ENCODE measurements at regions not wholly inside any gene's neighbourhood (a gene's known extent, or its start where the extent isn't known, plus 50 kb on each side); places are given as distances from the start of the nearest gene placed in this dataset.
"Not testable (repeated sequence)": the region's sequence is repeated elsewhere in the genome, so short reads cannot be mapped to it uniquely, and the experiment has no call there.

DNA sequence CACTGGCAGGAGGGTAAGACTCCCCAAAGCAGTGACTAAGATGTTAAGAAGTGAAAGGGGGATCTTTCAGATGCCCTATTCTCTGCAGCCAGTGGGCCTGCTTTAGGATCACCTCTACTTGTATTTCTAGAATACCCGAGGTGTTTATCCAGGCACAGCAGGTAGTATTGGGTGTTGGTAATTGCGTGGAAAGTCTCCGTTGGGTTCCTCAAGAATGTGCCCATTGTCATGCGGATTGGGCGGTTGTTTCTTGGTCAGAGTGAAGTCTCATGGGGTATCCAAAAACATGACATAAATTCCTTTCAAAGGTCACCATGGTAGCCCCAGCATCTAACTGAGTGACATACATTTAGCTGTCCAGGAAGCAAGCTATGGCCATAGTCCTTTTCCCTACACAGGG lies 308.8 kb downstream of the RPIA start:
- no peak for DNase-seq (ENCODE audit: low spot score)

DNA sequence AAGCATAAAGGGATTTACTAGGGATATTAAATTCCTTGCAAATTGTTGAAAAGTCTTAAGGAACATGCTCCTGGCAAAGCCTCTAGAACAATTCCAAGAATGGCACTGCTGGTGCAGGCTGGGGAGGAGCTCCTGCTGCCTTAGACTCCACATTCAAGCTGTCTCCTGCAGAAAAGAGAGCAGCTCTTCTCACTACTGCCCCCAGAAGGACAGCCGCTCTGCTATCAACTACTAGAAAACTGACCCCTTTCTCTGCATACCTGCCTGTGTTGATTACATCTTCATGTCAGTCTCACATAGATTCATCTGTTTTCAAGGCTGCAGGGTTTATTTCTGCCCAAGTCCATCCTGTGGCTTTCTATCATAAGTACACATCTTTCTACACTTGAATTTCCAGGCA lies 312.8 kb downstream of the RPIA start:
- not testable (repeated sequence) for DNase-seq (ENCODE audit: low spot score)

DNA sequence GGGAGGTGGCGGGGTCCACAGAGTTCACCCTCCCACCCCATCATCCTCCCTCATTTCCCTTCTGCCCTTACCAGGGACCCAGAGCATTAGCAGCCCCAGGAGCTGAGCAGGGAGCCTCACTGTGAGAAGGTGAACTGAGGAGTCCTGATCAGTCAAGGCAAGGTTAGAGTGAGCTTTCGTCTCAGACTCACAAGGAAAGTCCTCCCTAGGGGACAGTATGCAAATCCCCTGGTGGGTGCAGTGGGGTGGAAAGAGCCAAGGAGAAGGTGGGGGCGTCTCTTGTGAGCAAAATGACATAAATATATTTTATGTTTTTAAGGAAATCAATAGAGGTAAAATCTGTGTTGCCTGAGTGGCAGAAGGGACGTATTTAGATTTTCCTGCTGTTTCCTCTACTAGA lies 329.1 kb downstream of the RPIA start:
- DNase-seq (ENCODE audit: low spot score): not testable (repeated sequence)

DNA sequence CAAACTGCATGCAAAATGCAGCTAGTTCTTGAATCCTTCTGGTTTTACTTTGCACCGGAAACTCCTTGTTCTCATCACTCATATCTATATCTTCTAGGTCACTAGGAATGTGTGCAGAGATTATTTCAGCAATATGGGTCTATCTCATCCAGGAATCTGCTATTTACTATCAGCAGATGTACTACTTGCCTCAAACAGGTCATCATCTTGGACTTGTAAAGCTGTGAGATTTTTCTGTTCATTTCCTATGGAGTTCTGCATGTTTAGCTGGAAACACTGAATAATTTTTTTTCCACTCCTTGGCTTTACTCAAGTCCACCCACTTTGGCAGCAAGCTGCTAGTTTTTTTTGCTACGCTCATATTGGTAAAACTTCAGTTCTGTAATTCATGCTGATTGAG lies 334.8 kb downstream of the RPIA start:
- not testable (repeated sequence) for DNase-seq (ENCODE audit: low spot score)

DNA sequence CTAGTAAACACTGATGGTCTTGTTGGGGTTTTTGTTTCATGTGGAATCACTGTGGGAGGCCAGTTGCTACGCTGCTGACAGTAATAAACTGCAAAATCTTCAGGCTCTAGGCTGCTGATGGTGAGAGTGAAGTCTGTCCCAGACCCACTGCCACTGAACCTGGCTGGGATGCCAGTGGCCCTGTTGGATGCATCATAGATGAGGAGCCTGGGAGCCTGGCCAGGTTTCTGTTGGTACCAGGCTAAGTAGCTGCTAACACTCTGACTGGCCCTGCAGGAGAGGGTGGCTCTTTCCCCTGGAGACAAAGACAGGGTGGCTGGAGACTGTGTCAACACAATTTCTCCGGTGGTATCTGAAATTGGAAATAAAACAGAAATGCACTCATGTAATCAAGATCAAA lies 335.6 kb downstream of the RPIA start:
- not testable (repeated sequence) for DNase-seq (ENCODE audit: low spot score)

DNA sequence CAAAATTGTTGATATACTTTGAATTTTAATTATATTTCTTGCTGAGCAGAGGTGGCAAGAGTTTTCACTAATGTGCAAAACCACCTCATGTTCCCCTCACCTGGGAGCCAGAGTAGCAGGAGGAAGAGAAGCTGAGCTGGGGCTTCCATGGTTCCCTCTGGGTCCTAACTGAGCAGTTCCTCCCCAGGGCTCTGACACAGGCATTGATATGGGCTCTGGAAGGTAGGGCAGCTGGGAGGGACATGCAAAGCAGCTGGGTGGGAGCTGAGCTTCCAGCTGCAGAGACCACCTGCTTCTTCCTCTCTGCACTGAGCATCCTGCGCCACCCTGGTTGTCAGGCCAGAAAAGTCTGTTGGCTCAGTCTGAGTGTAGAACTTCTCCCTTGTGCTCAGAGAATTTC lies 336.1 kb downstream of the RPIA start:
- DNase-seq (ENCODE audit: low spot score): not testable (repeated sequence)

DNA sequence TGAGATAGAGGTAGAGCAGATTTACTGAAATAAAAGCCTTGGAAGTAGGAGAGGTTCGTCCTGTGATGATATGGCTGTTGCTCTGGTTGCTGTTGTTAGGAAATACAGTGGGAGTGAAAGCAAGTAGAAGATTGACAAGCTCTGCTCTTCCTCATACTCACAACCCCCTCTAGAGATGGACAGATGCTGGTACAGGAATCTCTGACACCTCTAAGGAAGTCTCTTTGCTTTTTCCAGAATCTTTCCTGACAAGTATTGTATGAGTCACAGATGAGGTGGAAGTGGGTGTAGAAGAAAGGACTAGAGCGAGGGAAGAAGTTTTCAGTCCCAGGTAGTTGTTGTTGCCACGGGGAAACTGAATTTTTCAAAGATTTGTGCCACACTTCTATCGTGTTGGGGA lies 337.8 kb downstream of the RPIA start:
- not testable (repeated sequence) for DNase-seq (ENCODE audit: low spot score)

DNA sequence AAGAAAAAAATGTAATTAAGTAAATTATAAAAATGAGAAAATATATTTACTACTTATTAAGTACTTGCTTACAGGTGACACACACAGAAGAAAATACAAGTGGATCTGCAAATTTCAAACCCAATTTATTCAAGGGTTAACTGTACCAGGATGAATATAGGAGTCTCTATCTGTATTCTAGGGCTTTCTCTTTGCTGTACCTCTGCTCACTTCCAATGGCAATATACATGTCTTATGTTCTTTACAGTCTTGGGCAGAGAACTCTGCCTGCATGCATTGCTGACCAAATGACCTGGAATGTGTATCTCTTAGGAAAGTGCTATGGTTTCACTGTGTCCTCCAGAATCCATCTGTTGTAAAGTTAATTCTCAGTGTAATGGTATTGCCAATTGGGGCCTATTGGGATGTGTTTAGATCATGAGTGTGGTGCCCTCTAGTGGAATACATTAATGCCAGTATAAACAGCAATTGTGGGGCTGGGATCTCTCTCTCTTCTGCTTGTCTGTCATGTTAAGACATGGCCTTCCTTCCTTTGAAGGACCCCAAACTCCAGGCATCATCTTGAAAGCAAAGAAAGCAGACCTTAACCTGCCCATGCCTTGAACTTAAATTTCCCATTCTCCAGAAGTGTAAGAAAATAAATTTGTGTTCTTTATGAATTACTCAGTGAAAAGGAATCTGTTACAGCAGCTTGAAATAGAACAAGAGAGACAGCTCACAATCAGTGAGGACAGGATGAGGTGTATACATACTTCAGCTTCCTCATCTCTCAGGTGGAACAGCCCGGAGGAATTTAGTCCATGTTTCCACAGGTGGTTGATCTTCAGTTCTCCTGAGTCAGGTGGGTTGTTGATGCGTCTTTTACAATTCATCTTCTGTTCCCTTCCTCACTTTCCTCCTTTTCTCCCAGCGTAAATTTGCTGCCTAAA lies 356.9 kb downstream of the RPIA start:
- peak; percentile 19 for DNase-seq (ENCODE audit: low spot score)

DNA sequence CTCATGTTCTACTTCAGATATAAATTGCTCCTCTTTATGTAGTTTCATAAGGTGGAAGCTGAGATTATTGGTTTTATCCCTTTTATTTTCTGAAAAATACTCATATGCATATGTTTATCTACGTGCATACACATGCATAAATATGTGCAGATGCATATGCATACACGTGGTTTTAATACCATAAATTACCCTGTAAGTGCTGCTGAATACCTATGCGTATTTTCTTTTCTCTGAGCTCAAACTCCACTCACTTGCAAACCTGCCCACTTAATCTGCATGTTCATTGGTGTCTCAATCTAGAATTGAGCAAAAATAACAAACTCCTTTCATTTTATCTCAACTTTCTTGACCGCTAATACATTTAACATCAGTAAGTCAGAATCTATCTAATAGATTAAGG lies 367.1 kb downstream of the RPIA start:
- not testable (repeated sequence) for DNase-seq (ENCODE audit: low spot score)

DNA sequence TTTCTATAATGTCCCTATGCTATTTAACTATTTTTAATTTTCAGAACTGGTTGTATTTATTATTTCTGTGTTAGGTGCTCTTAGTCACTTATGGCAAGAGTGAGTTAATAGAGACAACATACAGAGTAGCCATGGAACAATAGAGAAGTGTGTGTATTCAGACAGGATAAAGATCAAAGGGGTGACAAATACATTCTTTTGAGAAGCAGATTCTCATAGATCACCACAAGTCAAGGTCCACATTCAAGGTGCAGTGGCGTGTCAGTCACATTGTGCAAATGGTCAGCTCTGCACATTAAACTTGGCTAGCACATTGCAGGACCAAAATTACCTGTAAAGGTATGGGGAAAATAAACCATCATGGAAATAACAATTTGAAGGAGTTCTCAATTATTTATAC lies 369.7 kb downstream of the RPIA start:
- not testable (repeated sequence) for DNase-seq (ENCODE audit: low spot score)

DNA sequence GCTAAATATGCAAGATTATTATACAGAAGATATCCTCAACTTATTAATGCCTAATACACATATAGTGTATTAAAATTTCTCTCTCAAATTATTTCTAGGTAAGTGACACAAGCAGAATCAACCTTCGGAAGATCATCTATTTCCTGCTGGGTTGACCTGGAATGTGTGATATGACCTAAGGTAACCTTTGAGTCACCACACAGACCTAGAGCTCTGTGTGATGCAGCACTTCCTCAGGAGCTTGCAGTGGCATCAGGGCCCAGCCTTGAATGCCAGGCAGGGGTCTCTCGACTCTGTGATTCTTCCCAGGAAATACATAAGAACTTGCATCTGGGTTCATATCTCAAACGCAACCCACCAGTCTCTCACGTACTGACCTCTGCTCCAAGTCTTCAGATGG lies 385.3 kb downstream of the RPIA start:
- DNase-seq (ENCODE audit: low spot score): not testable (repeated sequence)

DNA sequence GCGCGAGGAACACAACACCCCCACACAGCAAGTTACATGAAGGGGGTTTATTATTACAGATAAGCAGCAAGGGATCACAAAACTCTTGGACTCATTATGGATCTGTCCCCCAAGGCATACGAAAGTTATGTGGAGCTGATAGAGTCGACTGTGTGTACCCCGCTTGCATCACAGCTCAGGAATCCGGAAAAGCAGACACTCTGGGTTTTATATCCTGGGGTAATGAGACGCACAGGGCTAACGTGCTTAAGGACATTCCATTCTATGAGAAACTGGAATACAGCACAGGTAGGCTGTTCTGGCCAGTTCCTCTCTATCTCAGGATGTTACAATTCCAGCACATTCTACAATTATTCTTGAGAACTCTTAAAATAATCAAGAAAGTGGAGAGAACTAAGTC lies 401.4 kb downstream of the RPIA start:
- DNase-seq (ENCODE audit: low spot score): not testable (repeated sequence)

DNA sequence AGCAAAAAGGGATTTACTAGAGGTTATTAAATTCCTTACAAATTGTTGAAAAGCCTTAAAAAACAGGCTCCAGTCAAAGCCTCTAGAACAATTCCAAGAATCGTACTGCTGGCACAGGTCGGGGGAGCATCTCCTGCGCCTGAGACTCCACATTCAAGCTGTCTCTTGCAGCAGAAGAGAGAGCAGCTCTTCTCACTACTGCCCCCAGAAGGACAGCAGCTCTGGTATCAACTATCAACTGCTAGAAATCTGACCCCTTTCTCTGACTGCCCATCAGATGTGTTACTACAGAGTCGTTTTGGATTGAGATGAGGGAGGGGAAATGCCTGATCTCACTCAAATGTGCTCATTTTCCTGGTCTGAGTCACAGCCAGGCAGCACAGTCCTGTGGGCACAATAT lies 403.6 kb downstream of the RPIA start:
- not testable (repeated sequence) for DNase-seq (ENCODE audit: low spot score)

DNA sequence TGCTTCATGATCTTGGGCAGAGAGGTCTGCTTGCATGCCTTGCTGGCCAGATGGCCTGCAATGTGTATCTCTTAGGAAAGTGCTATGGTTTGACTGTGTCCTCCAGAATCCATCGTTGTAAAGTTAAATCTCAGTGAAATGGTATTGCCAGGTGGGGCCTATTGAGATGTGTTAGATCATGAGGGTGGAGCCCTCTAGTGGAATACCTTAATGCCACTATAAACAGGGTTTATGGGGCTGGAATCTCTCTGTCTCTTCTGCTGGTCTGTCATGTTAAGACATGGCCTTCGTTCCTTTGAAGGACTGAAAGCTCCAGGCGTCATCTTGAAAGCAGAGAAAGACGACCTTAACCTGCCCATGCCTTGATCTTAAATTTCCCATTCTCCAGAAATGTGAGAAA lies 411.1 kb downstream of the RPIA start:
- DNase-seq (ENCODE audit: low spot score): not testable (repeated sequence)

DNA sequence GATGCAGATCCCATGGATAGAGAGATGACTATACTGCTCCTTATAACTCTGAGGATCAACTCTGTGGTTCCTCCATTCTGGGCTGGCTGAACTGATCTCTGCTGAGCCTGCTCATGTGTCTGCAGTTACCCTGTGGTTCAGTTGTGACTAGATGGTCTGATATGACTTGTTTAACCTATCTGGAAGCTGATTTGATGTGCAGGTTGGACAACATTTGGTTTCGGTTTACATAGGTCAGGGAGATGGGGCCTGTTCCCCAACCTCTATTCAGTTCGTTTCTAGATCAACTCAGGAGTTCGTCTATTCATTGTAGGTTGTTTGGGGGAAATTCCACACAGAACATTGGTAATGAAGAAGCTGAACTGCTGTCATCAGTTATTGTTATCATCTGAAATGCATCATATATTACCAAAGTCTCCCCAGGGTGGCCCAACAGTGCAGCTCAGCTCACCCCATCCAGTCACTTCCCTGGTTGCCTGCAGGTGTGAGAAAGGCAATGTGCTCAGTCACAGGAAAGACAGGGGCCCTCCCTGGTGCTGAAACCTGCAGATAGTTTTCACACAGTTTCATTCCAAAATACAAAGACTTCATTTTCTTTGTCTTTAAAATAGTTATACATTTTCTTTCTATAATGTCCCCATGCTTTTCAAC lies 415.0 kb downstream of the RPIA start:
- not testable (repeated sequence) for DNase-seq (ENCODE audit: low spot score)

DNA sequence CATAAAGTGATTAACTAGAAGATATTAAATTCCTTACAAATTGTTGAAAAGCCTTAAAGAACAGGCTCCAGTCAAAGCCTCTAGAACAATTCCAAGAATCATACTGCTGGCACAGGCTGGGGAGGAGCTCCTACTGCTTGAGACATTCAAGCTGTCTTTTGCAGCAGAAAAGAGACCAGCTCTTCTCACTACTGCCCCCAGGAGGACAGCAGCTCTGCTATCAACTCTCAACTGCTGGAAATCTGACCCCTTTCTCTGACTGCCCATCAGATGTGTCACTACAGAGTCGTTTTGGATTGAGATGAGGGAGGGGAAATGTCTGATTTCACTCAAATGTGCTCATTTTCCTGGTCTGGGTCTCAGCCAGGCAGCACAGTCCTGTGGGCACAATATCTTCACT lies 421.0 kb downstream of the RPIA start:
- peak; percentile 5 for DNase-seq (ENCODE audit: low spot score)

DNA sequence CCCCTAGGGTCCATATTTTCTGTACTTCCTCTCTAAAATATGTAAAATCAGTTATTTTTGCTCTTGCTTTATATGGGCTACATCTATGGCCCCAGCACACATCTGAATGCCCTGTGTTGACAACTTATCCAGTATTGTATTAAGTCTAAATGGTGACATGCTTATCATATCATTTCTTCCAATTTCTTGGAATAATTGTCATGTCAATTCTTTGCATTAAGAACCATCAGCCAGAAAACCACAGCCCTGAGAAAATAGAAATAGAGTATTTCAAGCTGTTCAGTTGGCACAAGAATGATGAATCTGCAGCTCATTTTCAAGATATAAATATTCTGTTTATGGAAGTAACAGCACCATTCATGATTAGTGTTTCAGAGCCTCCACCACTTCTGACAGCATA lies 421.8 kb downstream of the RPIA start:
- DNase-seq (ENCODE audit: low spot score): not testable (repeated sequence)

DNA sequence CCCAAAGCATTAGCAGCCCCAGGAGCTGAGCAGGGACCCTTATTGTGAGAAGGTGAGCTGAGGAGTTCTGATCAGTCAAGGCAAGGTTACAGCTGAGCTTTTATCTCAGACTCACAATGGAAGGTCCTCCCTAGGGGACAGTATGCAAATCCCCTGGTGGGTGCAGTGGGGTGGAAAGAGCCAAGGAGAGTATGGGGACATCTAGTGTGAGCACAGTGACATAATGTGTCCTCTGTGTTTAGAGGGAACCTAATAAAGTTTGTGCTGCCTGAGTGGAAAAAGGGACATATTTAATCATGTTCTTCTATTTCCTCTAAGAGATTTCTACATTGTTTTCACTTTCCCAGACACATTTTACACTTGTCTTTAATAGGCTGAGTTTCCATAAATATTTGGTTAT lies 438.0 kb downstream of the RPIA start:
- DNase-seq (ENCODE audit: low spot score): not testable (repeated sequence)

DNA sequence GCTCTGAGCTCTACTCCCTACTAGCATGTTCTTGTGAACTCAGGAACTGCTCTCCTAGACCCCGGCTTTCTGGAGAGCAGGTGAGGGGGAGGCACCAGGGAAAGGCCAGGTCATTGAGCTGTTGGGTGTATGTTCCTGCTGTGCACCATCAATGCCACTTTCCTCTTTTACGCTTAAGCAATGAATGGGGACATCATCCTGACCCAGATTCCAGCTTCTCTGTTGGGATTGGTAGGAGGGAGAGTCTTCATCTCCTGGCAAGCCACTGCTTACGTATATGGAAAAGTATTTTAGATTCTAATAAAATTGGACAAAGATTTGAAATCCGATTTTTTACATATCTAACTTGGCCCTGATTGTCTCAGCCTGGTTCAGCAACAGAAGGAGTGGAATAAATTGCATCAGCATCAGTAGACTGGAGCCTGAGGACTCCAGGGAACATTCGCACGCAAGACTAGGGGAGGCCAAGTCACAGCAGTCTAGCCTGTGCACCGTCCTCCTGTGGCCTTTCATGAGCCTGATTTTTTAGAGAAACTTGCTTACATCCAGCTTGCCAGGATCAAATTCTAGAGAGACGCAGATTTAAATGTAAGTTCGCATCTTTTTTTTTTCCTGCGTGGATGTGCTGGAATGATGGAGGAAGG lies 439.3 kb downstream of the RPIA start:
- DNase-seq (ENCODE audit: low spot score): not testable (repeated sequence)

DNA sequence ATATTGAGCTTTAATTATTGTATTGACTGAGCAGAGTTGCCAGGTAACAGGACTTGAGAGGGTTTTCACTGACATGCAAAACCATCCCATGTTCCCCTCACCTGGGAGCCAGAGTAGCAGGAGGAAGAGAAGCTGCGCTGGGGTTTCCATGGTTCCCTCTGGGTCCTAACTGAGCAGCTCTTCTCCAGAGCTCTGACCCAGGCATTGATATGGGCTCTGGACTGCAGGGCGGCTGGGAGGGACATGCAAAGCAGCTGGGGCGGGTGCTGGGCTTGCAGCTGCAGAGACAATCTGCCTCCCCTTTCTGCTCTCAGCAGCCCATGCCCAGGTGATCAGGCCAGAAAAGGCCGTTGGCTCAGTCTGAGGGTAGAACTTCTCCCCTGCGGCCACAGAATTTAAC lies 451.5 kb downstream of the RPIA start:
- not testable (repeated sequence) for DNase-seq (ENCODE audit: low spot score)

DNA sequence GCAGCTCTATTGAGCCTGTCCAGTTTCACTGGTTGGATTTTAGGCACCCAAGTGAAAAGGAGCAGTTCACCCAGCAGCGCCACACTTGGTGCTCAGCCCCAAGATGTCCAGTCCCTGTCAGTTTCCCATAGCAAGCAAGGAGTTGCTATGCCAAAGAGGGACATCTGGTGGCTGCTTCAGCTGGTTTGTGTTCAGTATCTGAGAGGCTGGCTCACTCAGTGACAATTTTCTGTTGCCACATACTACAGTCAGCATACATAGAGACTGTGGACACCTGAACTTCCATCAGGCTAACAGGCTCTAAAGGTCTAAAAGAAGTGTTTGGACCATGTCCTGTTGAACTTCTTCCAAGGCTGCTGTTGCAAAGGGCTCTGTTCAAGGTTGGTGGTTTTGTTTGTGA lies 453.9 kb downstream of the RPIA start:
- DNase-seq (ENCODE audit: low spot score): not testable (repeated sequence)

DNA sequence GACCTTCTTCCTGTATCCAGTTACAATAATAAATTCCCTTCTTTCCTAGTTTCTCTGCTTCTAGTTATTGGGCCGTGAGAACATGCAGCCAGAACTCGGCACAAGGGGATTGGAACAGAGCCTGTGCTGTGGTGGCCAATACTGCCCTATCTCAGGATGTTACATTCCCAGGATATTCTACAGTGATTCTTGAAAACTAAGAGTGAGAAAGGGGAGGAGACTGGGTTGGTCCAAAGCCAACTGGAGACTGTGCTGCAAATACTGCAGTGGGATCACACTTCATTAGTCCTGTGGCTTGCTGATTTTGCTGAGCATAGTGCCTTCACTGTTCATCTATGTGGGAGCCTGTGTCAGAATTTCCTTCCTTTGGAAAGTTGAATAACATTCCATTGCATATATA lies 456.8 kb downstream of the RPIA start:
- not testable (repeated sequence) for DNase-seq (ENCODE audit: low spot score)

DNA sequence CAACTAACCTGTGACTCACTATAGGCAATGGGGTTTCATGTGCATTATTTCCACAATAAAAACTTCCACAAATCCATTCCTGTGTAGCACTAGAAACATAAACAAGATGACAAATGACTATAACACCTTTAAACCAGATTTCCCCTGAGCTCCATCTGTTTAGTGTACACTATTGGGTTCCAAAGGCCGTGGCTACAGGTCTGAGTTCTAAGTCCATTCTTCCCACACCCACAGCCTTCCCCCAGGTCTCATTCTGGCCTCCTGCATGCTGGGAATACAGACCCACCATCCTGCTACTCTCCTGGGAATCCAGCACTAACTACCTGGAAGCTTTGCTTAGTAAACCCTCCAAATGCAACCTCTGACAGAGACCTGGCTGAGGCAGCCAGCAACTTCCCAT lies 460.2 kb downstream of the RPIA start:
- DNase-seq (ENCODE audit: low spot score): not testable (repeated sequence)

All from AG08396 (cell line).